GM19438 (cell line): ENCODE measurements at regions not wholly inside any gene's neighbourhood (a gene's known extent, or its start where the extent isn't known, plus 50 kb on each side); places are given as distances from the start of the nearest gene placed in this dataset.

Experiments
- ATAC-seq: cut with Tn5 transposase; IDR thresholded peaks from one replicate; pipeline ENCODE4 v1.9.1; 2021; ENCODE audit warnings: low read depth; ENCODE audit not compliant: unreplicated experiment

DNA sequence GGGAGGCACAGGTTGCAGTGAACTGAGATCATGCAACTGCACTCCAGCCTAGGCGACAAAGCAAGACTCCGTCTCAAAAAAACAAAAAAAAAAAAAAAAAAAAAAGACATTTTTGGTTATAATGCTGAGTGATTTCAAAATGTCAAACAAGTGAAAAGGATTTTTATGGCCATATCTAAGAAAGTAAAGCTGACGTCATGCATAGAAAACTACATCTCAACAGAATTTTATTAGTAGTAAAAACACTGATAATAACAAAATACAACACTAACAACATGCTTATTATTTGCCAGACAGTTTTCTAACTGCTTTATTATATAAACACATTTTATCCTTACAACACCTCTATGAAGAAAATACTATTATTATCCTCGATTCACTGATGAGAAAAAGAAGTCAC lies 833.0 kb upstream of the WWC1 start:
- ATAC-seq, result no peak

DNA sequence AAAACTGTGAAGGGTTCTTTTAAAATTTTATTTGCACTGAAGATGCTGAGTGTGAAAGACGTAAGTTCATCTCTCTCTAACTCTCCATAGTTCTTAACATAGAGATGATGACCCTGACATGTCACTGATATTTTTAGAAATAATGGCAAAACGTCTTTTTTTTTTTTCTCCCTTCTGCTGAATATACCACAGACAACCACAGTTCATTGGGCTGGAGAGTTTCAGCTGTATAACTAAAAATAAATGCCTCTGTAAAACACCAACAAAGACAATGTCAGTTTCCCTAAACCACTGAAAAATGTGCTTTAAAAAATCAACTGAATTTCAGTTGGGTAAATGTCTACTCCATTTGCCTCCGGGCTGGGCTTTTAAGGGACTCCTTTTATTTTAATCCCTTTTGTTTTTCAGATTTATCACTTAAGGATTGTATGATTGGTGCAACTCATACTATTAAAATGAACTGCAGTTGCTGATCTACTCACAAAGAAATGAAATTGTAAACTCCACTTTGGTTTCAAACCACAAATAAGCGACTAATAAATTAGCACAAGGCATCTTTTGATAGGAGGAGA lies 830.9 kb upstream of the WWC1 start:
- no peak for ATAC-seq

DNA sequence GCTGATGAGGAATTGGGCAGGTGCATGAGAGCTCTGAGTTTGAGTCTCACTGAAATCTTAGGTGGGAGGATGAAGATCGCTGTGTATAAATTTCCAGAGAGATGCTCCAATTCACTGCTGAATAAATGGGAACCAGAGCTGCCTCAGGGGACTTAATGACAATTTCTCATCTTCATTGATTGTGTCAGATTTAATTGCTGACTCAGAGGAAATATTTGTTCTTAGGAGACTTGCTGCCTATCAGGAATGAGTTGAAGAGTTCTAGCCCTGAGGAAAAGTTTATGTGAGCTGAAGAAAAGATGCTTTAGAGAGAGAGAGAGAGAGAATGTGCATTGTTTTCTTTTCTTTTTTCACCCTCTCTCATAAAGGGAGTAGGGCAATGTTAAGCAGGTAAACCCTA lies 827.5 kb upstream of the WWC1 start:
- no peak for ATAC-seq

DNA sequence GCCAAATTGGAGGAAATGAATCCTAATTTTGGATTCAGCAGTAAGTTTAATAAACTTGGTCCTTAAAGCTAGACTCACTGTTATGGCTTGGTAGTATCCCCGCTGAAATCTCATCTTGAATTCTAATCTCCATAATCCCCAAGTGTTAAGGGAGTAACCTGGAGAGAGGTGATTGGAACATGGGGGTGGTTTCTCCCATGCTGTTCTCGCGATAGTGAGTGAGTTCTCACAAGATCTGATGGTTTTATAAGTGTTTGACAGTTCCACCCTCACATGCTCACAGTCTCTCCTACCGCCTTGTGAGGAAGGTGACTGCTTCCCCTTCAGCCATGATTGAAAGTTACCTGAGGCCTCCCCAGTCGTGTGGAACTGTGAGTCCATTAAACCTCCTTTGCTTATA lies 824.5 kb upstream of the WWC1 start:
- no peak for ATAC-seq

DNA sequence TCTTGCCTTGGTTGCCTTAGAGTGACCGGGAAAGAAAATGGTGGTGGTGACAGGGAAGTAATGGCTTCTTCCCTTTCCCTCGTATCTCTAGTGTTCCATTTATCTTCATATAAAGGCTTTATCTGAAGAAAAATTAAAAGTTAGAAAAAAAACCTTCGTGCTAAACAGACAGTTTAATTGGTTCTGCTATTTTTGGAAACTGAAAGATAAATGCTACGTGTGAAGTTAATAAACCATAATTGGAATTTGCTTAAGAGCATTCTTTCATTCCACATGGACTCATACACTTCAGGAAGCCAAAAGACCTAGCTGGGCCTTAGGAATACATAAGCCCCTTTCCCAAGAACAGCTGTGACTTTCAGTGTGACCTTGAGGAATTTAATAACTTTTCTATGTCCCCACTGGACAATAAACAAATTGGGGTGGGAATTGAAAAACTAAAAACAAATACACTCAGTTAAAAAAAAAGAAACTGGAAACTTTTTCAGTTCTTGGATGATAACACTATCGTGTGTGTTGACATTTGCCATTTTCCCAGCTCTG lies 818.8 kb upstream of the WWC1 start:
- no peak for ATAC-seq

DNA sequence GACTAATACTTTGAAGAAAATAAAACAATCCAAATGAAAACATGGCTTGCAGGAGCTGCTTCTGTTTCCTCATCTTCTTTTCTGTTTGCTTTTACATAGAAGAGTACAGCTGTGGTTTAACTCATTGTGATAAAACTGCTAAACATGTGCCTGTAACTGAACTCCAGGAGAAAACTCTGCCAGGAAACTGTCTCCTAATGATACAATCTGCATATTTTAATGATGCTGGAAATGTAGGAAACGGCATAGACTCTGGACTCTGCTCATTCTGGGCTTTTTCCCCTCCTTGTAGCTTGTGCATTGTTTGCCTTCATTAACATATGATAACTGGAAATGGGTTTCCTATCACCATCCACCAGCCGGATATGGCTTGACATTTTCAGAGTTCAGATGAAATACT lies 813.3 kb upstream of the WWC1 start:
- ATAC-seq, result no peak

DNA sequence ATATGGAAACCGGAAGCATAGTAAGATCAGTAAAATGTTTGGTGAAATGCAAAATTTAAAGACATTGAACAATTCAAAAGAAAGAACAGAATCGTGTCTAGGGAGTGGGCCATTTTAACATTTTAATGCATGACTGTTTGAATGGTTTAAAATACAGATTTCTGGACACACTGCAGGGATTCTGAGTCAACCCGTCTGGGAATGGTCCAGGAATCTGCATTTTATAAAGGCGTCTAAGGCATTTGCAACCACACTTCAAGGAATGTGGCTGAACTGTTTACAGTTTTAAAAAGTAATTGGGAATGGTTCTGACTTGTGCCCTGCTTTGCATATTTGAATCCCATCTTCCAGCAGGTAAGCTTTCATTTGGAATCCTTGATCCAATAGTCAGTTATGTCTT lies 811.7 kb upstream of the WWC1 start:
- ATAC-seq, result no peak

DNA sequence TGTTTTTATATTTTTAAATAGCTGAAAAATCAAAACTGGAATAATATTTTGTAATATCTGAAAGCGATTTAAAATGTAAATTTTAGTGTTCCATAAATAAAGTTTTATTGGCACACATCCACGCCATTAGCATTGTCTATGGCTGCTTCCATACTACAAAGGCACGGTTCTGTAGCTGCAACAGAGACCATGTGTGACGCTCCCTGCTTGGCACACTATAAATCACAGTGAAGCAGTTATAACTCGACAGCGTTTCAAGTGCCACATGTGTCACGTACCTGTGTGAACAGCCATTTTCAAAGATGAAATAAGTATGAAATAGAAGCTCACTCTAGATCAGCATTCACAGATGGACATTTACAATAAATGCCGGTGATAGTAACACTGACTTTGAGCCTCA lies 810.1 kb upstream of the WWC1 start:
- ATAC-seq, result no peak

DNA sequence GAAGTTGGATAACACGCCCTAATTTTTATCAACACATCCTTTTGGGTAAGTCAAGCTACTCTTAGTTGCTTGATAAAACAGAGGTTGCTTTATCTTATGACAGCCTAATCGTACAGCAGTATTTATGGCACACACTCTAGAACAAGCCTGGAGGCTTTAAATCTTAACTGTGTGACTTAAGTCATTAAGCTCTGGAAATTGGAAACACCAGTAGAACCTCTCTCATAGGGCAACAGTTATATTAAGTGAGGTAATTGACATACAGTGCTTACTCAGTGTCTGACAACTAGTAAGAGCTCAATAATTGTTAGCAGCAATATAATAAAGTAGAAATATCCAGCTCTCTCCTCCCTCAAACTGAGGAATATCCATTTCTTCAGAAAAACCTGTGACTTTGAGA lies 808.9 kb upstream of the WWC1 start:
- no peak for ATAC-seq

DNA sequence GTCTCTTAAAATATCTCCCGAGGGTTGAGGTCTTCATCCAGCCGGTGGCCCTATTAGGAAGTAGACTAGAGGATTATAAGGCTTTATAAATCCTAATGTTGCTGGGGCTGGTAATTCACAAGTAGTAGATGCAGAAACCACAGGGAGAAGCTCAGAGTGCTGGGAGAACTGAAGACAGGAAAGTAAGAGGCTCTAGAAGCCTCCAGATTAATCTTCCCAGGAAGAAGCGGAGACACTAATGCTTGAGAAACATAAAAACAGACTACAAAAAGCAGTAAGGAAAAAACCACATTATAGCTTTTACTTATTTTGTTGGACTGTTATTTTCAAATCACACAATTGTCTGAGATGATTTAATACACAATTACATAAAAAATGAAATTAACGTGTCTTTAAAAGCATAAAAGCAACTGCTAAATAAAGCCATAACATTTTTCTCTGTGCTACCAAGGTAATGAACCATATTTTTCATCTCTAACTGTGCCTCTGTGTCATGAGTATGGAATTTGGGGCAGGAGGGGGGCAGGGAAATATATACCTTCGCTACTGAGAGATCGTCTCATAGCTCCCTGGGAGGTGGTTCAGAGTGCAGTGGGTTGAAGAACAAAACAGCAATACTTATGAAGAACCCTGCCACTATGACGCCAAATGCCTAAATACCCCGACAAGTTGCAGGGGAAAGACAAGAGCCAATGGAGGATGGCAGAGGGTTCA lies 806.2 kb upstream of the WWC1 start:
- ATAC-seq, result no peak

DNA sequence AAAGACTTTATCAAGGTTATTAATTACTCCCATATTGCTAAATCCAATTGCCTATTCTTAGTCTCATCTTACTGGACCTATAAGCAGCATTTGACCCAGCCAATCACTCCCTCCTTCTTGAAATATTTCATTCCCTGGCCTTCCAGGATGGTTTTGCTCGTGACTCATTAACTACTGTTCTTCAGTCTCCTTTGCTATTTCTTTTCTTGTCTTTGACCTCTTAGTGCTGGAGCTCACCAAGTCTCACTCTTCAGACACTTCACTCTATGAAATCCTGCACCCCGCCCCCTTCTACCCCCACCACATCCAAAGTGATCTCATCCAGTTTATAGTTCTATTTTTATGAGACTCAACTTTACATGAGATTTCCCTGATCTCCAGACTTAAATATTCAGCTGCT lies 803.1 kb upstream of the WWC1 start:
- no peak for ATAC-seq

DNA sequence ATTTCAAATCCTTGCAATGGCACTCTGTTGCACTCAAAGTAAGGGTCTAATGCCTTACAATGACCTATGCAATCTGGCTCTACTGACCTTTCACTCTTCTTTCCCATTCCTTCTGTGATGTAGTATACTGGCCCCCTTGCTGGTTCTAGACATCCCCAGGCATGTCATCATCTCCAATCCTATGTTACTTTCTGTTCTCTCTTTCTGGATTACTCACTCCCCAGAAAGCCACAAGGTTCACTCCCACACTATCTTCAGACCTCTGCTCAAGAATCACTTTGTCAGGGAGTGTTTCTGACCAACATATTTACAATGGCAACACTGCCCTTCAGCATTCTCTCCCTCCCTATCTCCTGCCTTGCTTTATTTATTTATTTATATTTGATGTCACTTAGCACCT lies 802.2 kb upstream of the WWC1 start:
- no peak for ATAC-seq

DNA sequence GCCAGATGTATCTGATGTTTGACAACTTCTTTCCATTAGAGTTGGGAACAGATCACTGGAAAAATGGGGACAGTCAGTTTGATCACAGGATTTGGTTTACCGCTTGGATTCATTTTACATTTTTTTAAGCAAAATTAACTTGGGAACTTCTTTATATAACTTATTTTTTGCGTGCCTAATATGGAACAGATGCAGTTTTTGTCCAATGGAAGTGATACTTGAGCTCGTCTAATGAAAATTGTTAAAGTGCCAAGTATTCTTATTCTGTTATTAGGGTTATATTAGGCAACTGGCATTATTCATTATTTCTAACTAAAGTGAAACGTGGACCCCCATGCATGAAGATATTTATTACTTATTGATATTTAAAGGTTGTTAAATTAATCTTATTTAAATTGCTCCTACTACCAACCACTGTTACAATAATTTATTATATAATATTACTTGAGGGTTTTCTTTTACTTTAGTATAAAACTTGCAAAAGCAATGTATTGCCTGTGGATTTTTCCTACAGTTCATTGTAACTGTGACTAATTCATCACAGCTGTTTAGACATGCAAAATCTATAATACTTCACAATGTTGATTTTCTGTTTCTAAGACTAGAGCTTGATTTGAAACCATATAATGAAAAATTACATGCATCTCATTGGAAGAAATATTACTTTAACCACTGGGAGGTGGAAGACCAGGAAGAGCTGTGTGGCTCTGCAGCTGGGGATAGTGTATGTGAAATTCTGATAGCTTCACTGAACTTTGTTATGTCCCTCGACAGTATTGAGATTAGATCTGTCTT lies 787.3 kb upstream of the WWC1 start:
- no peak for ATAC-seq

DNA sequence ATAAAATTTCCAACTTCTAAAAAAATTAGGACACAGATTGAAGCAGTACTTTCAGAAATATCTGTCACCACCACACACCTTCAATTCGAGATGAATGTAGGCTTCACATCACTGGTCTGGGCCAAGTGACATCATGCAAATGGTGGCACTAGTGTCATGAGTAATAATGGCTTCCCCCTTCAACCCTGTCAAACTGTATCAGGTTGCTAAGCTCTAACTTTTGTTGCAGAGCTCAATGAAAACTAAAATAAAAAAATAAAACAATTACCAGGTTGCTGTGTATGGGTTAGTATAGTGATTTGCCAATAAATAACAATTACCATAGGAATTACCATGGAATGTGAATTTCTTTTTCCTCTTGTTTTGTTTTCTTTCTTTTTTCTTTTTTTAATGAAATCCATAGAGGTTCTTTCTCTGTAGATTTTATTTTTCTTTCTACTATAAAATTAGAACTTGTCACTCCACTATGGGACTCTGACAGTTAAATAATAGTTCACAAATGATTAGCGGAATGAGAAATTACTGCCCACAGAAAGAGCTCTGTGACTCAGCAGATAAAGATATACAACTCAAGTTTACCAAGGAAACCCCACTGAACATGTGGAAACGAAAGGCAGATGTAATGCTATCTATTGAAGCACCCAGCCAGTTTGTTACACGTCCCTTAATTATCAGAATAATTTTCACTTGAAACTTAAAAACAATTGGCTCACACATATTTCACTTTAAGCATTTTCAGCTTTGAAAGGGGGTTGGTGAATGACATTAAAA lies 783.8 kb upstream of the WWC1 start:
- ATAC-seq, result no peak

DNA sequence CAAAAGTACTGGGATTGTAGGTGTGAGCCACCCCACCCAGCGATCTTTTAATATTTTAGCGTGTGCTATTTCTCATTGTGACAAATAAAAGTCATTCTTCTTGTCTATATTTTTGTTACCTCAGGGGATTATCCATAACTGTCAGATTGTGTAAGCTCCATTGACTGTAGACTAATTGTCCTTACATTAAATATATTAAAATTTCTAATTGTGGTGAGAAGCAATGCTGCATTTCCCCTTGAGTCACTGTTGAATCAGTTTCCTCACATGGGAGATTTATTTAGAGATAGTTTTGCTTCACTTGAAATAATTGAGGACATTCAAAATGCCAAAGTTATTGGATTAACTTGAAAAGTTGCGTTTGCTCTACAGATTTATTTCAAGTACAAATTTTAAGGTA lies 782.4 kb upstream of the WWC1 start:
- no peak for ATAC-seq

DNA sequence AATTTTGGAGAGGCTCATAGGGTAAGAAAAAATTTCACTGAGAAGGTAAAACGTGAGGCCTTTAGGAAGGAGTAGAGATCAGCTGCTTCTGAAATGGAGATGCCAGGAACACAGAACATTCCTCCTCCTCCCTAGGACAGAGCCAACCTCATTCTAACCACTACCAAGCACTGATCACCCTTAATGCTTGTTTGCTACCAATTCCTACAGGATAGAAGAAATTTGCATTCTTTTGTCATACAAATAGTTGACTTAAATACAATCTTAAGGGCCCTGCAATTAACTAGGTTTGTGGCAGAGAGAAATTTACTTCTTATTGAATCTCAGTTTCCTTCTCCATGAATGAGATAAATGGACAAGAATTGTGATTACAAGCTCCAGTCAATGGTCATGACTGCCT lies 780.2 kb upstream of the WWC1 start:
- no peak for ATAC-seq

DNA sequence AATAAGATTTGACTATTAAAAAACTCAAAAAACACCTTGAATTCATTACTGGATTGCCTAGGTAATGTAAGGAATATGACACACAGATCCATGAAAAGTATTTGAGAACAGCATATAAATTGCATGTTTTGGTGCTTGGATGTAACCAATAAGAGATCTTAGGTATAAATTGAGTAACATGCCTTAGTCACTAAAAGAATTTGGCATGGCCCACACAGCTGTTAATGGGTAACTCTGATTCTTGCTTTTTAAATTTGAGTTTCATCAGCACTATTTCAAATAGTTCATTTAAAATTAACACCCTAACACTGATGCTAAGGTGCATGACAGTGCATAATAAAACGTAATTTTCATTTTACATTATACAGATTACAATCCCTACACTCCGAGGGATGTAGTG lies 779.3 kb upstream of the WWC1 start:
- ATAC-seq, result no peak

DNA sequence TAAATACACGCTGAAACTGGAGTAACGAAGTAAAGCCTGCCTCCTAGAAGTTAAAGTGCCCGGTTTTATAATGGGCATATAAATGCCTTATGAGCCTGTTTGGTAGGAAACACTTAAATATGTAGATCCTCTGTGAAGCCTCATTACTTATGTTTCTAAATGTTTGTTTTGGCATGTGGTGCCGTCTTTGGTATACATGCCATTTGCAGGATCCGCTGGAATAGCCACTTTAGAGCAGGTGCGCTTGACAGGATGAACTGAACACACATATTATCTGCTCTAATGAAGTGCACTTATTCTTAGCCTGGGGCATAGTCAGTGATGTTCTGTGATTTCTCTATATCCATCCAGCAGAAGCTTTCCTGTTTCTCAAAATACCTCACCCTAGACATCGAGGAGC lies 778.1 kb upstream of the WWC1 start:
- no peak for ATAC-seq

DNA sequence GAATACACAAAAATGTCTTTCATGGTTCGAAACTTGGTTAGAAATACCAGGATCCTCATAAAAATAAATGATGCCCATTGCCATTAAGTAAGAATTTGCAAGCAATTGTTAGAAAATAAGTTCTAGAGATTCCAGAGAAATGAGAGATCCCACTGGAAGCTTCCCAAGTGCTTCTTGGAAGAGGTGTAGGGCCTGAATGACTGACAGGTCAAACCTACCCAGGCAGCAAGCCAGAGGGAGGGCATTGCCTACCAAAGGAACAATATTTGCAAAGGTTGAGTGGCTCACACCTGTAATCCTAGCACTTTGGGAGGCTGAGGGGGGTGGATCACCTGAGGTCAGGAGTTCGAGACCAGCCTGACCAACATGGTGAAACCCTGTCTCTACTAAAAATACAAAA lies 777.0 kb upstream of the WWC1 start:
- no peak for ATAC-seq

DNA sequence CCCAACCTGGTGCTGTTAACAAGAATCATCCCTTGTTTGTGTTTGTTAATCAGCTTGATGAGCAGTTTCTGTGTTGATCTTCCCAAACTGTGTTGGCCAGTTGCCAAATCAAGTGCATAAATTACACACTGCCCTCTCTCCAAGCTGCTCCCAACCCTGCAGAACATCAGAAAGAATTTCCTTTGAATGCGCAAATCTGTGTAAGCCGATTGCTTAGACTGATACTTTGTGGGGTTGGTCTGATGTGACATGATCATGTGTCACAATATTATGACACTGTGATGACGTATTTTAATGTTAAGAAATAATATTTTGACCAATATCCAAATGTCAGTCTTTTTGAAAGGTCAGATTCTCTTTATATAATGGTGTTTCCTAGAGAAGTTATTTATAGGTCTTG lies 766.4 kb upstream of the WWC1 start:
- no peak for ATAC-seq

DNA sequence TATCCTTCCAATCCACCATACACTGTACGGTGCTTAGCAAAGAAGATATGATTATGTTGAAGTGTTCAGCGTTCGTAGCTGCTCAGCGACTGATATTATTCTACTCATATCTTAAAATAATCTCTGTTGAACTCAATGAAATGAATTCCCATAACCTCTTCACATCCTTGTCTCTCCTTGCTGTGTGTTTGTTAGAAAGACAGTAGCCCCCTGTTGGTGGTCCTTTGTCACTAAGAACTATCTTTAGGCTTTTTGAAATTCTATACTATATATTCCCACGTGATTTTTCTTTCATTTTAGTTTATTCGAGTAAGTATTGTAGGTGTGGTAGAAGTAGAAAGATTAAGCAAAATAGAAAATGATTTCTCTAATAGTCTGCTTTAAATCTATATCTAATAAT lies 762.8 kb upstream of the WWC1 start:
- ATAC-seq, result no peak
